ENCODE measurements at regions not wholly inside any gene's neighbourhood (a gene's known extent, or its start where the extent isn't known, plus 50 kb on each side); places are given as distances from the start of the nearest gene placed in this dataset.

GRCh38 chr5:31062902-31063580, 130.4 kb upstream of the CDH6 start:
- H2AK5ac ChIP-seq (ENCODE audit: low read length, severe bottlenecking) = no peak overlapping the region
- DNase-seq = no peak
- no peak overlapping the region for H2BK120ac ChIP-seq (ENCODE audit: low read depth, low read length)
- WGBS = no CpG with 5 or more reads among the region's 3 CpGs
- H3K9ac ChIP-seq (ENCODE audit: low read length) = no peak overlapping the region
- H4K8ac ChIP-seq (ENCODE audit: low read length) = no peak overlapping the region
- no peak overlapping the region for H3K18ac ChIP-seq (ENCODE audit: low read depth in 1 of 2, low read length in 2 of 2)
- peaks cover 1% of the 10 kb centered on the region for H3K4me1 ChIP-seq (ENCODE audit: control insufficient read depth, insufficient read depth, low read depth, low read length)
- H3K9me3 ChIP-seq (ENCODE audit: control insufficient read depth, low read length) = no peaks in the 10 kb centered on the region
- H2BK15ac ChIP-seq (ENCODE audit: low read depth, poor library complexity, severe bottlenecking) = no peak overlapping the region
- no peak overlapping the region for H2BK12ac ChIP-seq (ENCODE audit: low read length in 2 of 2)
- H3K14ac ChIP-seq (ENCODE audit: low read length in 2 of 2) = no peak overlapping the region
- H2AFZ ChIP-seq (ENCODE audit: low read depth, low read length) = no peak overlapping the region
- no peak overlapping the region for H2BK5ac ChIP-seq (ENCODE audit: low read depth, low read length, poor library complexity, severe bottlenecking)
- no peaks in the 10 kb centered on the region for H3K36me3 ChIP-seq (ENCODE audit: control insufficient read depth in 1 of 2, insufficient read depth in 2 of 2, low read depth in 1 of 2, low read length in 2 of 2)
- no peak overlapping the region for H4K91ac ChIP-seq (ENCODE audit: low read length)
- no peaks in the 10 kb centered on the region for H3K27me3 ChIP-seq (ENCODE audit: control insufficient read depth in 1 of 2, insufficient read depth in 1 of 2, low read length in 2 of 2)
- no peak overlapping the region for H3K4me3 ChIP-seq (ENCODE audit: insufficient read depth in 1 of 2, low read depth in 1 of 2, low read length in 2 of 2)
- H3K27ac ChIP-seq (ENCODE audit: low read length, poor library complexity, severe bottlenecking) = no peak overlapping the region
- no peak overlapping the region for H3K4ac ChIP-seq (ENCODE audit: low read depth in 1 of 2, low read length in 2 of 2)
- no peak overlapping the region for H3K4me2 ChIP-seq (ENCODE audit: low read length, poor library complexity, severe bottlenecking)
- H3K23ac ChIP-seq (ENCODE audit: low read length in 2 of 2) = no peak overlapping the region
- H3K79me1 ChIP-seq (replicated peaks; ENCODE audit: low read length, poor library complexity, severe bottlenecking) = no peaks in the 10 kb centered on the region

- Histone ChIP-seq H3K36me3 (ENCODE audit: control insufficient read depth in 1 of 2, insufficient read depth in 2 of 2, low read depth in 1 of 2, low read length in 2 of 2) (no peaks in the 10 kb centered on the region), H3K18ac (ENCODE audit: low read depth in 1 of 2, low read length in 2 of 2) (no peak overlapping the region), H2BK12ac (ENCODE audit: low read length in 2 of 2) (no peak overlapping the region), H3K4ac (ENCODE audit: low read depth in 1 of 2, low read length in 2 of 2) (no peak overlapping the region), H3K27me3 (ENCODE audit: control insufficient read depth in 1 of 2, insufficient read depth in 1 of 2, low read length in 2 of 2) (no peaks in the 10 kb centered on the region), H3K9me3 (ENCODE audit: control insufficient read depth, low read length) (no peaks in the 10 kb centered on the region), H4K8ac (ENCODE audit: low read length) (no peak overlapping the region), H2BK5ac (ENCODE audit: low read depth, low read length, poor library complexity, severe bottlenecking) (no peak overlapping the region), H3K4me3 (ENCODE audit: insufficient read depth in 1 of 2, low read depth in 1 of 2, low read length in 2 of 2) (no peak overlapping the region), H3K27ac (ENCODE audit: low read length, poor library complexity, severe bottlenecking) (no peak overlapping the region), H3K23ac (ENCODE audit: low read length in 2 of 2) (no peak overlapping the region), H3K9ac (ENCODE audit: low read length) (no peak overlapping the region), H2AK5ac (ENCODE audit: low read length, severe bottlenecking) (no peak overlapping the region), H4K91ac (ENCODE audit: low read length) (no peak overlapping the region), H3K4me2 (ENCODE audit: low read length, poor library complexity, severe bottlenecking) (no peak overlapping the region), H3K4me1 (ENCODE audit: control insufficient read depth, insufficient read depth, low read depth, low read length) (no peaks in the 10 kb centered on the region), H3K14ac (ENCODE audit: low read length in 2 of 2) (no peak overlapping the region), H2BK15ac (ENCODE audit: low read depth, poor library complexity, severe bottlenecking) (no peak overlapping the region), H2AFZ (ENCODE audit: low read depth, low read length) (no peak overlapping the region), H3K79me1 (replicated peaks; ENCODE audit: low read length, poor library complexity, severe bottlenecking) (no peaks in the 10 kb centered on the region), H2BK120ac (ENCODE audit: low read depth, low read length) (no peak overlapping the region)
- WGBS = 76% methylated on average over 1 of the region's 2 CpGs
- no peak for DNase-seq
Observed at GRCh38 chr5:31059889-31060288, 133.6 kb upstream of the CDH6 start.

GRCh38 chr5:31054453-31054852, 139.0 kb upstream of the CDH6 start:
- Histone ChIP-seq H3K4ac (ENCODE audit: low read depth in 1 of 2, low read length in 2 of 2) (no peak overlapping the region), H3K18ac (ENCODE audit: low read depth in 1 of 2, low read length in 2 of 2) (no peak overlapping the region)

GRCh38 chr5:31052937-31053658, 140.4 kb upstream of the CDH6 start:
- no peak overlapping the region for H2BK5ac ChIP-seq (ENCODE audit: low read depth, low read length, poor library complexity, severe bottlenecking)
- H3K23ac ChIP-seq (ENCODE audit: low read length in 2 of 2) = no peak overlapping the region
- no peaks in the 10 kb centered on the region for H3K36me3 ChIP-seq (ENCODE audit: control insufficient read depth in 1 of 2, insufficient read depth in 2 of 2, low read depth in 1 of 2, low read length in 2 of 2)
- H4K8ac ChIP-seq (ENCODE audit: low read length) = no peak overlapping the region
- H4K91ac ChIP-seq (ENCODE audit: low read length) = no peak overlapping the region
- no peak overlapping the region for H2BK12ac ChIP-seq (ENCODE audit: low read length in 2 of 2)
- 87% methylated on average over 7 of the region's 7 CpGs for WGBS
- no peak overlapping the region for H2AFZ ChIP-seq (ENCODE audit: low read depth, low read length)
- no peak overlapping the region for H2BK15ac ChIP-seq (ENCODE audit: low read depth, poor library complexity, severe bottlenecking)
- H3K18ac ChIP-seq (ENCODE audit: low read depth in 1 of 2, low read length in 2 of 2) = no peak overlapping the region
- H3K9me3 ChIP-seq (ENCODE audit: control insufficient read depth, low read length) = no peaks in the 10 kb centered on the region
- no peak for DNase-seq
- H2AK5ac ChIP-seq (ENCODE audit: low read length, severe bottlenecking) = no peak overlapping the region
- no peak overlapping the region for H3K27ac ChIP-seq (ENCODE audit: low read length, poor library complexity, severe bottlenecking)
- H3K4me1 ChIP-seq (ENCODE audit: control insufficient read depth, insufficient read depth, low read depth, low read length) = no peaks in the 10 kb centered on the region
- H3K27me3 ChIP-seq (ENCODE audit: control insufficient read depth in 1 of 2, insufficient read depth in 1 of 2, low read length in 2 of 2) = no peaks in the 10 kb centered on the region
- H2BK120ac ChIP-seq (ENCODE audit: low read depth, low read length) = no peak overlapping the region
- H3K9ac ChIP-seq (ENCODE audit: low read length) = no peak overlapping the region
- H3K79me1 ChIP-seq (replicated peaks; ENCODE audit: low read length, poor library complexity, severe bottlenecking) = no peaks in the 10 kb centered on the region
- no peak overlapping the region for H3K4ac ChIP-seq (ENCODE audit: low read depth in 1 of 2, low read length in 2 of 2)
- H3K4me3 ChIP-seq (ENCODE audit: insufficient read depth in 1 of 2, low read depth in 1 of 2, low read length in 2 of 2) = no peak overlapping the region
- no peak overlapping the region for H3K14ac ChIP-seq (ENCODE audit: low read length in 2 of 2)
- no peak overlapping the region for H3K4me2 ChIP-seq (ENCODE audit: low read length, poor library complexity, severe bottlenecking)

More at GRCh38 chr5:31054453-31054852, 139.0 kb upstream of the CDH6 start:
- Histone ChIP-seq H3K4me2 (ENCODE audit: low read length, poor library complexity, severe bottlenecking) (no peak overlapping the region), H2BK15ac (ENCODE audit: low read depth, poor library complexity, severe bottlenecking) (no peak overlapping the region), H2BK120ac (ENCODE audit: low read depth, low read length) (no peak overlapping the region), H2BK5ac (ENCODE audit: low read depth, low read length, poor library complexity, severe bottlenecking) (no peak overlapping the region), H2BK12ac (ENCODE audit: low read length in 2 of 2) (no peak overlapping the region), H2AFZ (ENCODE audit: low read depth, low read length) (no peak overlapping the region), H3K14ac (ENCODE audit: low read length in 2 of 2) (no peak overlapping the region), H3K4me3 (ENCODE audit: insufficient read depth in 1 of 2, low read depth in 1 of 2, low read length in 2 of 2) (no peak overlapping the region), H3K9ac (ENCODE audit: low read length) (no peak overlapping the region), H3K27ac (ENCODE audit: low read length, poor library complexity, severe bottlenecking) (no peak overlapping the region), H3K79me1 (replicated peaks; ENCODE audit: low read length, poor library complexity, severe bottlenecking) (no peaks in the 10 kb centered on the region), H4K91ac (ENCODE audit: low read length) (no peak overlapping the region), H2AK5ac (ENCODE audit: low read length, severe bottlenecking) (no peak overlapping the region), H3K27me3 (ENCODE audit: control insufficient read depth in 1 of 2, insufficient read depth in 1 of 2, low read length in 2 of 2) (no peaks in the 10 kb centered on the region), H3K36me3 (ENCODE audit: control insufficient read depth in 1 of 2, insufficient read depth in 2 of 2, low read depth in 1 of 2, low read length in 2 of 2) (no peaks in the 10 kb centered on the region), H3K9me3 (ENCODE audit: control insufficient read depth, low read length) (no peaks in the 10 kb centered on the region), H3K4me1 (ENCODE audit: control insufficient read depth, insufficient read depth, low read depth, low read length) (no peaks in the 10 kb centered on the region), H3K23ac (ENCODE audit: low read length in 2 of 2) (no peak overlapping the region), H4K8ac (ENCODE audit: low read length) (no peak overlapping the region)
- no peak for DNase-seq
- 57% methylated on average over 3 of the region's 4 CpGs for WGBS
